ENCODE measurements at regions not wholly inside any gene's neighbourhood (a gene's known extent, or its start where the extent isn't known, plus 50 kb on each side); places are given as distances from the start of the nearest gene placed in this dataset.

DNA sequence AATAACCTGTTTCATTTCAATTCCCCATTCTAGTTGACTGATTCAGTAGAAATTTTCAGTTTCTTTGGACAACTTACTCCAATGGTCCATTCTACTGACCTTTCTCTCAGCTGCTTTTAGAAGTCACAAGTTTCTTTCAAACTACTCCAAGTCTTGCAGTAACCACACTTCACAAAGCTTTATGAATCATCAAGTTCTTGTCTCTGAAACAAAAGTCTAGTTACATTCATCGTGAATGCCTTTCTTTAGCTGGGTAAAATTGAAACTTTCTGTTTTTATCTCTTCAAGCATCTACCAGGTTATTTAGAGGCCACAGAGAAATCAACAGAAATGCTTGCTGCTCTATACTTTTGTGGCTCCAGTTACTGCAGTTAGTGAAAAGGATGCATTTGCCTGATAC lies 405.4 kb downstream of the TMEM232 start:
- Histone ChIP-seq H3K4me2 (ENCODE audit: low read length) (no peak overlapping the region), H3K79me2 (ENCODE audit: insufficient read depth, low read depth, low read length) (no peaks in the 10 kb centered on the region), H3K4me3 (ENCODE audit: low read depth, low read length, poor library complexity, severe bottlenecking) (no peak overlapping the region), H3K36me3 (ENCODE audit: insufficient read depth, low read length) (no peaks in the 10 kb centered on the region), H3K9me2 (ENCODE audit: insufficient read depth, low read length) (no peaks in the 10 kb centered on the region), H3K9me3 (ENCODE audit: low read length) (no peaks in the 10 kb centered on the region), H2AFZ (ENCODE audit: low read length) (no peak overlapping the region), H3K27ac (ENCODE audit: low read depth, low read length, poor library complexity, severe bottlenecking) (no peak overlapping the region), H4K20me1 (ENCODE audit: insufficient read depth, low read length) (no peaks in the 10 kb centered on the region), H3K4me1 (ENCODE audit: insufficient read depth, low read length, poor library complexity, severe bottlenecking) (no peaks in the 10 kb centered on the region)
- POLR2A ChIA-PET = no interaction called here
- no peak for TF ChIP-seq EZH2phosphoT487 (IDR thresholded peaks at IDR 0.05; ENCODE audit: borderline replicate concordance, low read depth, low read length)
- TF ChIP-seq, protein P1, sequence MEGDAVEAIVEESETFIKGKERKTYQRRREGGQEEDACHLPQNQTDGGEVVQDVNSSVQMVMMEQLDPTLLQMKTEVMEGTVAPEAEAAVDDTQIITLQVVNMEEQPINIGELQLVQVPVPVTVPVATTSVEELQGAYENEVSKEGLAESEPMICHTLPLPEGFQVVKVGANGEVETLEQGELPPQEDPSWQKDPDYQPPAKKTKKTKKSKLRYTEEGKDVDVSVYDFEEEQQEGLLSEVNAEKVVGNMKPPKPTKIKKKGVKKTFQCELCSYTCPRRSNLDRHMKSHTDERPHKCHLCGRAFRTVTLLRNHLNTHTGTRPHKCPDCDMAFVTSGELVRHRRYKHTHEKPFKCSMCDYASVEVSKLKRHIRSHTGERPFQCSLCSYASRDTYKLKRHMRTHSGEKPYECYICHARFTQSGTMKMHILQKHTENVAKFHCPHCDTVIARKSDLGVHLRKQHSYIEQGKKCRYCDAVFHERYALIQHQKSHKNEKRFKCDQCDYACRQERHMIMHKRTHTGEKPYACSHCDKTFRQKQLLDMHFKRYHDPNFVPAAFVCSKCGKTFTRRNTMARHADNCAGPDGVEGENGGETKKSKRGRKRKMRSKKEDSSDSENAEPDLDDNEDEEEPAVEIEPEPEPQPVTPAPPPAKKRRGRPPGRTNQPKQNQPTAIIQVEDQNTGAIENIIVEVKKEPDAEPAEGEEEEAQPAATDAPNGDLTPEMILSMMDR (conservative IDR thresholded peaks at IDR 0.05; ENCODE audit: low read length) = no peak
- BruUV-seq (replicated peaks) = no TSS peak
- DNase-seq (ENCODE audit: low spot score) = no peak
- CTCF ChIA-PET (ENCODE audit: unreplicated experiment) = no interaction called here
- intact Hi-C loops (cut with micrococcal nuclease; ENCODE audit: unreplicated experiment) = no loop called here

DNA sequence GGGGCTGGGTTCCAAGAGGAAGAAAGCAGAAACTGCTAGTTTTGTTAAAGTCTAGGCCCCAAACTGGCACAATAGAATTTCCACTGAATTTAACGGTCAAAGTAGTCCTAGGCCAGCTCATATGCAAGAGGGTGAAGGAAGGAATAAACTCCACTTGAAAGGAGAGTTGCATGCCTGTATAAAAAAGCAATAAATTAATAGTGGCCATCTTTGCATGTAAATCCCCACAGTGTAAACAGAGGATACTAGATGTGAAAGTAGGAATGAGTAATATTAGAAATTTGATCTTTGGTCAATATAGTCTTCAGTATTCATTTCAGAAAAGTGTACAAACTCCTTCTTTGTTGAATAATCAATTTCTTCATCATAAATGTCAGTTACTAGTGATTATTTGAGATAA lies 403.1 kb downstream of the TMEM232 start:
- TF ChIP-seq, protein P1 (conservative IDR thresholded peaks at IDR 0.05; ENCODE audit: low read length) = no peak
- TF ChIP-seq EZH2phosphoT487 (IDR thresholded peaks at IDR 0.05; ENCODE audit: borderline replicate concordance, low read depth, low read length) = no peak
- no peaks in the 10 kb centered on the region for H3K36me3 ChIP-seq (ENCODE audit: insufficient read depth, low read length)
- no peaks in the 10 kb centered on the region for H4K20me1 ChIP-seq (ENCODE audit: insufficient read depth, low read length)
- no peak overlapping the region for H3K4me3 ChIP-seq (ENCODE audit: low read depth, low read length, poor library complexity, severe bottlenecking)
- H3K9me2 ChIP-seq (ENCODE audit: insufficient read depth, low read length) = no peaks in the 10 kb centered on the region
- no peaks in the 10 kb centered on the region for H3K9me3 ChIP-seq (ENCODE audit: low read length)
- no TSS peak for BruUV-seq (replicated peaks)
- DNase-seq (ENCODE audit: low spot score) = no peak
- no peak overlapping the region for H3K27ac ChIP-seq (ENCODE audit: low read depth, low read length, poor library complexity, severe bottlenecking)
- no peaks in the 10 kb centered on the region for H3K4me1 ChIP-seq (ENCODE audit: insufficient read depth, low read length, poor library complexity, severe bottlenecking)
- no peak overlapping the region for H2AFZ ChIP-seq (ENCODE audit: low read length)
- intact Hi-C loops (cut with micrococcal nuclease; ENCODE audit: unreplicated experiment) = no loop called here
- ChIA-PET CTCF (ENCODE audit: unreplicated experiment) (no interaction called here), POLR2A (no interaction called here)
- H3K4me2 ChIP-seq (ENCODE audit: low read length) = no peak overlapping the region
- no peaks in the 10 kb centered on the region for H3K79me2 ChIP-seq (ENCODE audit: insufficient read depth, low read depth, low read length)

DNA sequence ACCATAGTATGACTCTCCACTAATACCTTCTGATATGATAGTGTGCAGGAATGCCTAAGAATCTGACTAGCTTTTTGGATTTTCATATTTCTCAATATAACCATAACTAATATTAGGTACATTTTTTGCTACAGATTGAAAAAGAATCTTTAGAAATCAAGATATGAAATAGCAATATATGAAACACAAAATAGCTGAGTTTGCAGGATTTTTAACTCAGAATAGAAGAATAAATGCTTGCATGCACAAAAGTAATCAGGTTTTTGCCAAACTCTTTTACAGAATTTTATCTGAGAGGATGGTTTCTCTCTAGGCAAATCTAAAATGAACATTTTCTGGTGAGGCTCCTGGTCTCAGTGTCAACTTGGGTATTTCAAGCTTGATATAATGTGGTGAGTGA lies 402.6 kb downstream of the TMEM232 start:
- intact Hi-C loops (cut with micrococcal nuclease; ENCODE audit: unreplicated experiment) = no loop called here
- H3K4me1 ChIP-seq (ENCODE audit: insufficient read depth, low read length, poor library complexity, severe bottlenecking) = no peaks in the 10 kb centered on the region
- H3K9me3 ChIP-seq (ENCODE audit: low read length) = no peaks in the 10 kb centered on the region
- no peaks in the 10 kb centered on the region for H4K20me1 ChIP-seq (ENCODE audit: insufficient read depth, low read length)
- H3K4me3 ChIP-seq (ENCODE audit: low read depth, low read length, poor library complexity, severe bottlenecking) = no peak overlapping the region
- POLR2A ChIA-PET = no interaction called here
- H2AFZ ChIP-seq (ENCODE audit: low read length) = no peak overlapping the region
- BruUV-seq (replicated peaks) = no TSS peak
- no peaks in the 10 kb centered on the region for H3K36me3 ChIP-seq (ENCODE audit: insufficient read depth, low read length)
- DNase-seq (ENCODE audit: low spot score) = no peak
- no peaks in the 10 kb centered on the region for H3K79me2 ChIP-seq (ENCODE audit: insufficient read depth, low read depth, low read length)
- TF ChIP-seq EZH2phosphoT487 (IDR thresholded peaks at IDR 0.05; ENCODE audit: borderline replicate concordance, low read depth, low read length) = no peak
- TF ChIP-seq, protein P1 (conservative IDR thresholded peaks at IDR 0.05; ENCODE audit: low read length) = no peak
- H3K4me2 ChIP-seq (ENCODE audit: low read length) = no peak overlapping the region
- H3K27ac ChIP-seq (ENCODE audit: low read depth, low read length, poor library complexity, severe bottlenecking) = no peak overlapping the region
- H3K9me2 ChIP-seq (ENCODE audit: insufficient read depth, low read length) = no peaks in the 10 kb centered on the region
- CTCF ChIA-PET (ENCODE audit: unreplicated experiment) = no interaction called here
